GM23338 (cell line): ENCODE measurements at regions not wholly inside any gene's neighbourhood (a gene's known extent, or its start where the extent isn't known, plus 50 kb on each side); places are given as distances from the start of the nearest gene placed in this dataset.

Source experiments
- ATAC-seq: fragments of 200-7000 bp; cut with Tn5 transposase; 3 replicates; pipeline ENCODE4 v1.9.1; 2020
- DNase-seq: peaks from one replicate; pipeline ENCODE4 v3.0.0-alpha.2; 2015; ENCODE audit warnings: low spot score
- H2AFZ ChIP-seq: fragments of 200-600 bp; sonication (generic); 2 replicates; pipeline ENCODE4 v1.8.0; 2016; ENCODE audit warnings: antibody characterized with exemption, mild to moderate bottlenecking, moderate library complexity
- H3F3A ChIP-seq: fragments of 200-600 bp; sonication (generic); replicated peaks from 2 replicates; pipeline ENCODE4 v1.8.0; 2017; ENCODE audit warnings: antibody characterized with exemption, mixed run types, low read depth
- H3K27ac ChIP-seq: fragments of 200-600 bp; sonication (generic); 2 replicates; pipeline ENCODE4 v1.6.1; 2016; ENCODE audit warnings: low read depth
- H3K27me3 ChIP-seq: fragments of 200-600 bp; sonication (generic); 2 replicates; pipeline ENCODE4 v1.8.0; 2016; ENCODE audit warnings: mild to moderate bottlenecking, mixed run types, moderate library complexity; ENCODE audit not compliant: insufficient read depth
- H3K36me3 ChIP-seq: fragments of 200-600 bp; sonication (generic); 2 replicates; pipeline ENCODE4 v1.8.0; 2016; ENCODE audit warnings: mild to moderate bottlenecking; ENCODE audit not compliant: insufficient read depth
- H3K4me1 ChIP-seq: fragments of 200-600 bp; sonication (generic); 2 replicates; pipeline ENCODE4 v1.8.0; 2016; ENCODE audit warnings: mild to moderate bottlenecking, moderate library complexity; ENCODE audit not compliant: insufficient read depth
- H3K4me2 ChIP-seq: fragments of 200-600 bp; sonication (generic); 2 replicates; pipeline ENCODE4 v1.7.1; 2017; ENCODE audit warnings: mixed run types
- H3K4me3 ChIP-seq: fragments of 200-600 bp; sonication (generic); 2 replicates; pipeline ENCODE4 v1.6.1; 2016; ENCODE audit warnings: mixed run types
- H3K79me2 ChIP-seq: fragments of 200-600 bp; sonication (generic); replicated peaks from 2 replicates; pipeline ENCODE4 v1.8.0; 2017; ENCODE audit warnings: mild to moderate bottlenecking; ENCODE audit not compliant: insufficient read depth
- H3K9me2 ChIP-seq: fragments of 200-600 bp; sonication (generic); 2 replicates; pipeline ENCODE4 v1.8.0; 2017; ENCODE audit not compliant: insufficient read depth
- H4K20me1 ChIP-seq: fragments of 200-600 bp; sonication (generic); replicated peaks from 2 replicates; pipeline ENCODE4 v1.8.0; 2017; ENCODE audit warnings: mild to moderate bottlenecking; ENCODE audit not compliant: insufficient read depth
- H3K27ac Mint-ChIP-seq: 2 replicates; pipeline ENCODE4 v1.8.0; 2020; ENCODE audit warnings: inconsistent platforms, mild to moderate bottlenecking, moderate library complexity, mixed read lengths
- H3K27me3 Mint-ChIP-seq: 3 replicates; pipeline ENCODE4 v1.8.0; 2022; ENCODE audit warnings: low read depth, mild to moderate bottlenecking, moderate library complexity, mixed read lengths, inconsistent platforms; ENCODE audit not compliant: insufficient read depth, poor library complexity
- H3K36me3 Mint-ChIP-seq: 3 replicates; pipeline ENCODE4 v1.8.0; 2021; ENCODE audit warnings: low read depth, mild to moderate bottlenecking, inconsistent platforms, moderate library complexity, mixed read lengths
- H3K4me1 Mint-ChIP-seq: 3 replicates; pipeline ENCODE4 v1.8.0; 2020; ENCODE audit warnings: mild to moderate bottlenecking, inconsistent platforms, mixed read lengths
- H3K4me3 Mint-ChIP-seq: 3 replicates; pipeline ENCODE4 v1.8.0; 2021; ENCODE audit warnings: moderate library complexity, mild to moderate bottlenecking, inconsistent platforms, mixed read lengths
- H3K9me3 Mint-ChIP-seq: 3 replicates; pipeline ENCODE4 v1.8.0; 2020; ENCODE audit warnings: moderate library complexity, mild to moderate bottlenecking, inconsistent platforms, mixed read lengths
- CREB1 ChIP-seq: fragments of 250-450 bp; sonication (Bioruptor Pico); IDR thresholded peaks from 2 replicates; pipeline ENCODE4 v1.5.0; 2020; ENCODE audit warnings: low read depth, mild to moderate bottlenecking, moderate library complexity
- EZH2phosphoT487 ChIP-seq: fragments of 200-600 bp; sonication (generic); IDR thresholded peaks from one replicate; pipeline ENCODE4 v1.8.1; 2018; ENCODE audit warnings: antibody characterized with exemption; ENCODE audit not compliant: unreplicated experiment
- NANOG ChIP-seq: IDR thresholded peaks from 2 replicates; pipeline ENCODE4 v1.6.1; 2016; ENCODE audit warnings: antibody characterized with exemption, borderline replicate concordance
- STAT1 ChIP-seq: IDR thresholded peaks from one replicate; pipeline ENCODE4 v1.6.1; 2016; ENCODE audit warnings: antibody characterized with exemption; ENCODE audit not compliant: unreplicated experiment
- ZNF114 ChIP-seq: fragments of 250-450 bp; sonication (Bioruptor Pico); IDR thresholded peaks from 2 replicates; pipeline ENCODE4 v1.5.0; 2020; ENCODE audit warnings: mild to moderate bottlenecking, moderate library complexity
- ZNF331 ChIP-seq: fragments of 250-450 bp; sonication (Bioruptor Pico); IDR thresholded peaks from 2 replicates; pipeline ENCODE4 v1.5.0; 2020; ENCODE audit warnings: low read depth, mild to moderate bottlenecking, moderate library complexity
- ZNF462 ChIP-seq: fragments of 250-450 bp; sonication (Bioruptor Pico); IDR thresholded peaks from 2 replicates; pipeline ENCODE4 v1.5.0; 2020; ENCODE audit warnings: mild to moderate bottlenecking, moderate library complexity

- TF ChIP-seq ZNF462 (CRISPR knock-in tag): no peak
- TF ChIP-seq ZNF114: no peak
- no peak for TF ChIP-seq CREB1 (CRISPR knock-in tag)
- no peak for TF ChIP-seq EZH2phosphoT487
- no peak for TF ChIP-seq NANOG
- TF ChIP-seq ZNF331 (CRISPR knock-in tag): no peak
Measured at GRCh38 chr5:123718238-123718637, 206.3 kb downstream of the CSNK1G3 start (continued).

GRCh38 chr5:123717139-123717538 is 205.2 kb downstream of the CSNK1G3 start:
- H3K36me3 ChIP-seq: no peaks in the 10 kb centered on the region
- DNase-seq: no peak
- no peaks in the 10 kb centered on the region for H3K79me2 ChIP-seq
- no peaks in the 10 kb centered on the region for H3K27me3 ChIP-seq
- peaks cover 3% of the 10 kb centered on the region; the same call in 1 of the 2 replicates for H3K9me2 ChIP-seq
- H3F3A ChIP-seq: no peaks in the 10 kb centered on the region
- H3K4me3 Mint-ChIP-seq: no peak overlapping the region
- H3K4me3 ChIP-seq: no peak overlapping the region
- H4K20me1 ChIP-seq: no peaks in the 10 kb centered on the region
- peaks cover 2% of the 10 kb centered on the region for H3K27me3 Mint-ChIP-seq
- ATAC-seq: no peak
- no peaks in the 10 kb centered on the region for H3K4me1 ChIP-seq
- no peaks in the 10 kb centered on the region for H3K4me1 Mint-ChIP-seq
- H3K36me3 Mint-ChIP-seq: no peaks in the 10 kb centered on the region
- no peaks in the 10 kb centered on the region; the same call in 2 of the 3 replicates for H3K9me3 Mint-ChIP-seq
- H2AFZ ChIP-seq: no peak overlapping the region
- H3K27ac Mint-ChIP-seq: no peak overlapping the region
- no peak overlapping the region for H3K4me2 ChIP-seq
- H3K27ac ChIP-seq: no peak overlapping the region
- TF ChIP-seq ZNF462 (CRISPR knock-in tag) (no peak), STAT1 (no peak)
